ENCODE measurements at regions not wholly inside any gene's neighbourhood (a gene's known extent, or its start where the extent isn't known, plus 50 kb on each side); places are given as distances from the start of the nearest gene placed in this dataset.

DNA sequence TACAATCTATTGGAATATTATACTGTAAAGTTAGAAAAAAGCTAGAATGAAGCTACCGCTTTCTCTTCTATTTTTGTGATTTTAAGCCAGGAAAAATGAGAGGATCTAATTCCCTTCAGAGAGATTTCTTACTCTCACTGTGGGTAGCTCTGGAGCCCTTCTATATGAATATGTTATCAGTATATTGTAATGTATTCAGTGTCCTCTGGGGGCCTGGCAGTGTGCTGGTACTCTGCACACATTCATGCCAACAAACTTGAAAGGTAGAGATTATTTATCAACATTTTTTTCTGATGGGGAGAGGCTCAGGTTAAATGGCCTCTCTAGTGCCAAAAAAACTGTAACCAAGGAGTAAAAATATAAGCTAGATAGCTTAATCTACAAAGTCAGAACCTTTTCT is 292.8 kb downstream of the TTC6 start:
- no peak for TF ChIP-seq POLR2A (IDR thresholded peaks at IDR 0.05)
- TF ChIP-seq, protein P1, sequence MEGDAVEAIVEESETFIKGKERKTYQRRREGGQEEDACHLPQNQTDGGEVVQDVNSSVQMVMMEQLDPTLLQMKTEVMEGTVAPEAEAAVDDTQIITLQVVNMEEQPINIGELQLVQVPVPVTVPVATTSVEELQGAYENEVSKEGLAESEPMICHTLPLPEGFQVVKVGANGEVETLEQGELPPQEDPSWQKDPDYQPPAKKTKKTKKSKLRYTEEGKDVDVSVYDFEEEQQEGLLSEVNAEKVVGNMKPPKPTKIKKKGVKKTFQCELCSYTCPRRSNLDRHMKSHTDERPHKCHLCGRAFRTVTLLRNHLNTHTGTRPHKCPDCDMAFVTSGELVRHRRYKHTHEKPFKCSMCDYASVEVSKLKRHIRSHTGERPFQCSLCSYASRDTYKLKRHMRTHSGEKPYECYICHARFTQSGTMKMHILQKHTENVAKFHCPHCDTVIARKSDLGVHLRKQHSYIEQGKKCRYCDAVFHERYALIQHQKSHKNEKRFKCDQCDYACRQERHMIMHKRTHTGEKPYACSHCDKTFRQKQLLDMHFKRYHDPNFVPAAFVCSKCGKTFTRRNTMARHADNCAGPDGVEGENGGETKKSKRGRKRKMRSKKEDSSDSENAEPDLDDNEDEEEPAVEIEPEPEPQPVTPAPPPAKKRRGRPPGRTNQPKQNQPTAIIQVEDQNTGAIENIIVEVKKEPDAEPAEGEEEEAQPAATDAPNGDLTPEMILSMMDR (IDR thresholded peaks at IDR 0.05): no peak

Data from uterus (tissue), 2 donors.